Left lung (tissue), 4 donors: ENCODE measurements at regions not wholly inside any gene's neighbourhood (a gene's known extent, or its start where the extent isn't known, plus 50 kb on each side); places are given as distances from the start of the nearest gene placed in this dataset.

ENCODE experiments used
- ATAC-seq: fragments of 200-7000 bp; cut with Tn5 transposase; one replicate; pipeline ENCODE4 v1.9.1; 2020; ENCODE audit warnings: moderate library complexity
- DNase-seq, 4 donors: peaks; one replicate each; pipeline ENCODE4 v3.0.0-alpha.2; 2013 to 2020
- H3K27ac ChIP-seq, 2 donors: fragments of 200-600 bp; sonication (generic) in 1 of 2; one replicate each; pipeline versions ENCODE4 v1.5.0 to v1.8.0; 2020 to 2021
- H3K27me3 ChIP-seq, 2 donors: fragments of 200-600 bp; sonication (generic) in 1 of 2; one replicate each; pipeline versions ENCODE4 v1.5.0 to v1.8.0; 2020 to 2021
- H3K36me3 ChIP-seq, 2 donors: fragments of 200-600 bp; sonication (generic) in 1 of 2; one replicate each; pipeline versions ENCODE4 v1.5.0 to v1.8.0; 2020 to 2021
- H3K4me1 ChIP-seq, 2 donors: fragments of 200-600 bp; one replicate each; pipeline ENCODE4 v1.8.0; 2021
- H3K4me3 ChIP-seq, 2 donors: fragments of 200-600 bp; sonication (generic) in 1 of 2; one replicate each; pipeline versions ENCODE4 v1.5.0 to v1.8.0; 2020 to 2021; ENCODE audit warnings: mild to moderate bottlenecking in 1 of 2
- H3K9me3 ChIP-seq, 2 donors: fragments of 200-600 bp; sonication (generic) in 1 of 2; one replicate each; pipeline versions ENCODE4 v1.5.0 to v1.8.0; 2020 to 2021
- intact Hi-C, 2 donors: fragments of 100-400 bp; cut with DNase I; formaldehyde crosslinking; loops; one replicate each; pipeline versions ENCODE4 v1.11.2 to v1.14.2; 2022
- TF ChIP-seq, protein P1 (sequence below), 2 donors: fragments of 200-600 bp; sonication (generic) in 1 of 2; IDR thresholded peaks; one replicate each; pipeline versions ENCODE4 v1.5.0 to v1.8.0; 2021; ENCODE audit warnings: antibody characterized with exemption in 2 of 2
- donor health status: DM: no; HTN: yes; CAD: no.
- donor health status: DM: no; HTN: no; CAD: no.

DNA sequence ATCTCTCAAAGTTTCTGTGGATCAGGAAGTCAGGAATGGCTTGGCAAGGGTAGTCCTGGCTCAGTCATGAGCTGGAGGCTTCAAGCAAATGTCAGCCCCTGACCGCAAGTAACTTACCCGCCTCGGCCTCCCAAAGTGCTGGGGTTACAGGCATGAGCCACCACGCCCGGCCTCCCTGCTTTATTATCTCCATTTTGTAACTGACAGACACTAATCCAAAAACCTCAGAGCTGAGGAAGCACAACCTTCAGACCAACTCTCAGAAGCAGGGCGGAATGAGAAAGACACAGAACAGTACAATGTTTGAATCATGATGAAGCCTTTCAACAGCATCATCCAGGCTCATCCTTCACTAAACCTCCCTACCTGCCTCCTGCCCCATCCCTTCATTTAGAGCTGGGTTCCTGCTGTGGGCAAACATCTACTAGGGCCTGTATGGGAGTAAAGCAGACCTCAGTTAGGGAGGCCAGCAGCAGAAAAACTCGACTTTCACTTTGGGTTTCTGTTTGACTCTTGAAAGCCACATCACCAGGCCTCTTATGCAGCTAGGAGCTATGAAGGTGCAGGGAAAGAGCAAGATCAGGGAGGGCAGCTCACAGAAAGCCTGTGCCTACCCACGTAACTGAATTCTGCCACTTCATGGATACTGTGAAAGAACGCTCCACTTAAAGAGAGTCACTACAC is 84.4 kb upstream of the RAB4A start:
- H3K27ac ChIP-seq: no peak overlapping the region
- ATAC-seq: no peak
- H3K27me3 ChIP-seq: no peaks in the 10 kb centered on the region
- H3K9me3 ChIP-seq: no peaks in the 10 kb centered on the region
- peaks cover 0 to 18% of the 10 kb centered on the region in 2 donors for H3K4me1 ChIP-seq
- no peak overlapping the region for H3K4me3 ChIP-seq
- intact Hi-C loops: no loop called here
- DNase-seq: no peak
- TF ChIP-seq, protein P1, sequence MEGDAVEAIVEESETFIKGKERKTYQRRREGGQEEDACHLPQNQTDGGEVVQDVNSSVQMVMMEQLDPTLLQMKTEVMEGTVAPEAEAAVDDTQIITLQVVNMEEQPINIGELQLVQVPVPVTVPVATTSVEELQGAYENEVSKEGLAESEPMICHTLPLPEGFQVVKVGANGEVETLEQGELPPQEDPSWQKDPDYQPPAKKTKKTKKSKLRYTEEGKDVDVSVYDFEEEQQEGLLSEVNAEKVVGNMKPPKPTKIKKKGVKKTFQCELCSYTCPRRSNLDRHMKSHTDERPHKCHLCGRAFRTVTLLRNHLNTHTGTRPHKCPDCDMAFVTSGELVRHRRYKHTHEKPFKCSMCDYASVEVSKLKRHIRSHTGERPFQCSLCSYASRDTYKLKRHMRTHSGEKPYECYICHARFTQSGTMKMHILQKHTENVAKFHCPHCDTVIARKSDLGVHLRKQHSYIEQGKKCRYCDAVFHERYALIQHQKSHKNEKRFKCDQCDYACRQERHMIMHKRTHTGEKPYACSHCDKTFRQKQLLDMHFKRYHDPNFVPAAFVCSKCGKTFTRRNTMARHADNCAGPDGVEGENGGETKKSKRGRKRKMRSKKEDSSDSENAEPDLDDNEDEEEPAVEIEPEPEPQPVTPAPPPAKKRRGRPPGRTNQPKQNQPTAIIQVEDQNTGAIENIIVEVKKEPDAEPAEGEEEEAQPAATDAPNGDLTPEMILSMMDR (IDR thresholded peaks at IDR 0.05): no peak
- no peaks in the 10 kb centered on the region for H3K36me3 ChIP-seq

DNA sequence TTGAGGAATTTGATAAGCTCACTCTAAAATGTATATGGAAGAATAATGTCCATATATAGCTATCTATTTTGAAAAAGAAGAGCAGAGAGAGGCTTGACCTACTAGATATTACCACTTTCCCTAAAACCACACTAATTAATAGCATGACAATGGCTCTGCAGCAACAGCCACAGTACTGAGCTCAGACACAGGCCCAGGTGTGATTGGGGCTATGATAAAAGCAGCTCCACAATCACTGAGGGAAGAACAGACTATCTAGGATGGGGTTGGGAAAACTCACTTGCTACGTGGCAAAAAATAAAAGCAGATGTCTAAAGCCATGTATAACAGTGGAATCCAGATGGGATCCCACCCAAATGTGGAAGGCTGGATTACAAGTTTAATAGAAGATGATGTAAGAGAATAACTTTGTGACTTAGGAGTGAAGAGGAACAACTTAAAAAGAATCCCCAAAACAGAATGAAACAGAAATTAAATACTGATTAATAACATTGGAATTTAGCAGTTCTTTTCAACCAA is 80.8 kb upstream of the RAB4A start:
- H3K4me3 ChIP-seq: no peak overlapping the region
- intact Hi-C loops: no loop called here

DNA sequence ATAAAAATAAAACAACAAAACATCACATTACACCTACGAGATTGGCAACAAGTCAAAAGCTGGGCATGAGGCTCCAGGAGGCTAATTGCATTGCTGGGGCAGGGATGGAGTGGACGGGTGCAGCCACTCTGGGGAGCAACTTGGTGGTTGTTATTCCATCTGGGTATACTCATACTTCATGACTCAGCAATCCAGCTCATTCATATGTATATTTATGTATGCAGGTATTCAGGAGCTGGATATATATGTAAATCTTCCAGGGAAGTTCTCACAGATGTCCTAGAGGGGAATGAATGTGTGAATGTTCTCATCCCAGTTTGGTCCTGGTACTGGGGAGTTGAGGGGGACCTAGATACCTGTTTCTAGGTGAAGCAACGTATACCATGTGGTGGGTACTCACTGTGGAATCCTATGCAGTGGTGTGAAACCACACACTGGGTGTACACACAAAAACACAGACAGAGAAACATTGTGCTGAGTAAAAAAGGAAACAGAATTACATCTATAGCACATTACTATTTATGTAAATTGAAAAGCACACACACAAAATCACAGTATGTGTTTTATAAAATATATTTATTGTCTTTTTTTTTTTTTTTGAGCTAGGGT is 79.7 kb upstream of the RAB4A start:
- DNase-seq (no peak), ATAC-seq (no peak)
- no peaks in the 10 kb centered on the region for H3K9me3 ChIP-seq
- no peaks in the 10 kb centered on the region for H3K27me3 ChIP-seq
- no peak overlapping the region for H3K4me3 ChIP-seq
- no peak overlapping the region for H3K27ac ChIP-seq
- H3K4me1 ChIP-seq: peaks cover 0 to 43% of the 10 kb centered on the region in 2 donors
- TF ChIP-seq, protein P1 (IDR thresholded peaks at IDR 0.05): no peak
- H3K36me3 ChIP-seq: no peaks in the 10 kb centered on the region
- intact Hi-C loops: no loop called here

More for the DNA sequence above, 80.8 kb upstream of the RAB4A start:
- Histone ChIP-seq H3K36me3 (no peaks in the 10 kb centered on the region), H3K4me1 (peaks cover 0 to 43% of the 10 kb centered on the region in 2 donors), H3K27me3 (no peaks in the 10 kb centered on the region), H3K27ac (no peak overlapping the region), H3K9me3 (no peaks in the 10 kb centered on the region)
- TF ChIP-seq, protein P1 (IDR thresholded peaks at IDR 0.05): no peak
- no peak for ATAC-seq
- no peak for DNase-seq

DNA sequence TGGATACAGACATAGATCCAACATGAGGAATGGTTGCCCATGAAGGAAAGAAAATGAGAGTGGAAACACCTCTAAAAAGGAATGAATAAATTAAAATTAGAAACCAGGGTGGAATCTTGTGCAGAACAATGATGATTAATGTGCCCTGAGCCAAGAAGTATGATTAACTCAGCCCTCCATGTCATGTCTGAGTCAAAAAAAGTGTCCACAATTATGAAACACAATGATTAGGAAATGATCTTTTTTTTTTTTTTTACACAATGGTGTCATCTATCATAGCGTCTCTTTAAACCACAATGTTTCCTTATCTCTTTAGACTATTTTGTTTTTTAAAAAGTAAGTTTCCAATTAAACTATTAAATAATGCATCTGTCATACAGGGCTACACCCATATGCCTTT is 78.9 kb upstream of the RAB4A start:
- TF ChIP-seq, protein P1 (IDR thresholded peaks at IDR 0.05): no peak
- intact Hi-C loops: no loop called here
- H3K4me1 ChIP-seq: peaks cover 0 to 47% of the 10 kb centered on the region in 2 donors
- H3K36me3 ChIP-seq: no peaks in the 10 kb centered on the region
- no peak for DNase-seq
- ATAC-seq: peak; percentile 15
- no peaks in the 10 kb centered on the region for H3K9me3 ChIP-seq
- no peak overlapping the region for H3K4me3 ChIP-seq
- peak overlapping the region in 1 of 2 donors; percentile 37 for H3K27ac ChIP-seq
- no peaks in the 10 kb centered on the region for H3K27me3 ChIP-seq

DNA sequence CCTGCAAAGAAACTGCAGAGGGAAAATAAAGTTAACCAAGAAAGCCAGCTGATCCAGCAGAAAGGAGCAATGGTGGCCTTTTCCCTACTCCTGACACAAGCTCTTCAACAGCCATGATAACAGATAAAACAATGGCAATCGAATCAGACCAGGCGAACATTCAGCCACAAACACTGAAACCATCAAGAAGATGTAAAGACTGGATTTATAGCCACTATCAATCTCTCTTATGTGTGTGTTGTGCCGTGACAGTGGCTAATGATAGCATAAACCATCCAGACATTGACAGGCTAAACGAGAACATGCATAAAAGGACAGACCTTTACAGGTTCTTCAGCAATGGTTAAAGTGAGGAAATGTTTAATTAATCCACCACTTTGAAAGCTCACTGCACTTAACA is 78.1 kb upstream of the RAB4A start:
- no peaks in the 10 kb centered on the region for H3K27me3 ChIP-seq
- TF ChIP-seq, protein P1 (IDR thresholded peaks at IDR 0.05): no peak
- no peak overlapping the region for H3K4me3 ChIP-seq
- peaks cover 0 to 52% of the 10 kb centered on the region in 2 donors for H3K4me1 ChIP-seq
- intact Hi-C loops: no loop called here
- ATAC-seq (no peak), DNase-seq (no peak)
- H3K9me3 ChIP-seq: no peaks in the 10 kb centered on the region
- no peak overlapping the region for H3K27ac ChIP-seq
- no peaks in the 10 kb centered on the region for H3K36me3 ChIP-seq
